NCI-H1436 (cell line): ENCODE measurements at regions not wholly inside any gene's neighbourhood (a gene's known extent, or its start where the extent isn't known, plus 50 kb on each side); places are given as distances from the start of the nearest gene placed in this dataset.
"Not testable (repeated sequence)": the region's sequence is repeated elsewhere in the genome, so short reads cannot be mapped to it uniquely, and the experiment has no call there.

Experiments
- DNase-seq: peaks from one replicate; lab custom pipeline; 2025; lab: John Stamatoyannopoulos, UW

GRCh38 chr5:98372351-98372750 is 401.1 kb upstream of the RGMB start:
- DNase-seq: no peak

GRCh38 chr5:98391921-98392625 is 381.4 kb upstream of the RGMB start:
- no peak for DNase-seq

DNA sequence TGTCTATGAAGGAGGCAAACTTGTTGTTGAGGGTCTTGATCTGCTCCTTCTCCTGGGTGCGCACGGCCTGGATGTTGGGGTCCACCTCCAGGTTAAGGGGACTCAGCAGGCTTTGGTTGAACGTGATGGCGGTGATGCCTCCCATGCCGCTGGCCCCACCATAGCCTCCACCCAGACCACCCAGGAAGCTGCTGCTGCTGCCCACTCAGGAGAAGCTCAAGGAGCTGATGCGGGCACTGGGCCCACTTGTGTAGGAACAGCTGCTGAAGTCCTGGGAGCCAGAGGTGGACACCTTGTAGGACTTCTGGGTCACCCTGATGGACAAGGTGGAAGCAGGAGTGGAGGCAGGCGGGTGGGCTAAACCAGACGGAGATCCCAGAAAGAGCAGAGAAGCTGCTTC is 380.3 kb upstream of the RGMB start:
- DNase-seq: not testable (repeated sequence)

DNA sequence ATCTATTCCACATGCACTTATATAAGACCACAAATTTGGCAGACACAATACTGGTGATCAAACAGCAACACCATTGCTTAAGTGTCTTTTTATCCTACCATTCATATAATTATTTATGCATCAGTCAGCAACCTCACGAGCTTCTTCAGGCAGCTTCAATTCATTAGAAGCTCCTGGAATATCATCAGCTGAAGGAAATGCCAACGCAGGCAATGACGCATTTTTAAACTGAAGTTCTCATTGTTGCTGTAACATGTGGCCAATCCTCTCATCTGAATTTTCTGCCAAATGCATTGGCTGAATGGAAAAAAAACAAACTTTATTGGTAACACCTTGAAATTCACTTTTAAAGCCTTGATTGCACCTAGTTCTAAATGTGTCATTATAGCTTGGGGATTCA is 376.4 kb upstream of the RGMB start:
- no peak for DNase-seq

GRCh38 chr5:98398465-98398864 is 375.0 kb upstream of the RGMB start:
- DNase-seq: no peak

DNA sequence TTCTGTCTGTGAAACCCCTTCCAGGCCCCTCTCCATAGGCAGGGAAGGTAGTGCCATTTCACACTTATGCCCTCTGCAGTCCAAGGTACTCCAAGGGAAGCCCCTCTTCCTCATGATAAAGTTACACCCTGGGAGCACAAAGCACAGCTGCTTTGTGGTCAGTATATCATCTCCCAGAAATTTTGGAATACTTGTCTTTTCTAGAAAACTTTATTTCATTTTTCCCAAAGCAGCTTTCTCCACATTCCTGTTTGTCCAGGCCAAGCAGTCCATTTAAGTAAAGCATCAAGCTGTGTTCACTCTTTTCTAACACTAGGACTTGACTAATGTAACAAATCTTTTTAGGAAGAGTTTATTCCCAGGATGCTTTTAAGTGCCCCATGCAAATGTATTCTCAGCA is 371.8 kb upstream of the RGMB start:
- DNase-seq: no peak

DNA sequence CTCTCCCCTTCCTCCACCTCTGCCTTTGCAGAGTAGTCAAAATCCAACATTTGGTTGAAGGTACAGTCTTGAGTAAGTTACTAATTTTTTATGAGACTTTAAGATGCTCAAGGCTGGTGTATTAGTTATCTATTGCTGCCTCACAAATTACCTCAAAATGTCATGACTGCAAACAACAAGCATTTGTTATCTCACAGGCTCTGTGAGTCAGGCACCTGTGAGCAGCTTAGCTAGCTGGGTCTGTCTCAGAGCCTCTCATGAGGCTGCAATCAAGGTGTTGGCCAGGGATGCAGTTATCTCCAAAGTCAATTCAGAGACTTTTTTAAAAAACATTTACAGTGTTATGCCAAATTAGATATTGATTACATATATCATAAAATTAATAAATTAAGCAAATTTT is 371.3 kb upstream of the RGMB start:
- DNase-seq: no peak

DNA sequence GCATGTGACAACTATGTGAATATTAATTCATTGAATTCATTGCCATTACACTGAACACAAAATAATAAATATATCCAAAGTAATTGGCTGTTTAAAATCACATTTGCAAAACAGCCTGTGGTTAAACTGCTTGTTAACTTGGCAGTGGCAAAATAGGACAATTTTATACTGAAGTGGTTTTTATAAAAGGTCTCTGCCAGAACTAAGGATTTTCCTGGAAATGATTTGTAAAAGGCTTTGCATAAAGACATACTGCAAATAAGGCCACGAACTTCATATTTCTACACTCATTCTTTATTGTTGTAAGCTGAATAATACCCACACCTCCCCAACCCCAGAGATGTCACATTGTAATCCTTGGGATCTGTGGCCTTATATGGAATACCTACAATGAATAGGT is 370.3 kb upstream of the RGMB start:
- no peak for DNase-seq

- DNase-seq: no peak
These were observed 358.5 kb upstream of the RGMB start for GRCh38 chr5:98414938-98415337.

GRCh38 chr5:98415663-98416062 is 357.8 kb upstream of the RGMB start:
- no peak for DNase-seq

DNA sequence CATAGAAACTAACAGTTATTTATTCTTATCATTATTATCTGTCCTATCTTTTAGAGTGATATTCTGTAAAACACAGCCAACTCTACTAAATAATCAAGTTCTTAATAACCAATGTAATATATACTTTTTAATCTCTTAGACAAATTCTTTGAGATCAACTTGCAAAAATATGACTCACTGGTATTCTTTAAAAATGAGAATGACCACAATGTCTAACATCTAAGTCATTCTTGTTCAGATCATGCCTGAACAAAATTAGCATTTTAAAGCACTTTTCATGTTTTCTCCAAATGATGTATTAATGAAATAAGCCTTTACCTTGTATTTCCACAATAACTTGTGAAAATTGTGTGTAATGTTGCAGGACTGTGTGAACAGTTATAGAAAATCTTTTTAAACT is 356.9 kb upstream of the RGMB start:
- DNase-seq: no peak

DNA sequence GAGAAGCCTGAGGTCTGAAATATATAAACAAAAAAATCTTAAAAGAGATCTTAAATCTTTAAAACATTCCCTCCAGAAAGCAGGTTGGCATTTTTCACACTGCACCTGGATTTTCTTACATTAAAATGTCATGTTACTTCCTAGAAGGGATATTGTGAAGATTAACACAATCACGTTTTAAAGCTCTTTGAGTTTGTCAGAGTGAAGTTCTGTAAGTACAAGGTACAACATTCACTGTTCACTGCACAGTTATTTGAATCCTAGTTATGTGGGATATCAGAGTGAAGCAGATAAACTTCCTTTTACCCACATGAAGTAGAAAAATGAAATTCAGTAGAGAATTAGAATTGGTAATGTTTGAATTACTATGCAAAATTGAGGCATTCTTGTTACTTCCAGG is 353.6 kb upstream of the RGMB start:
- no peak for DNase-seq

DNA sequence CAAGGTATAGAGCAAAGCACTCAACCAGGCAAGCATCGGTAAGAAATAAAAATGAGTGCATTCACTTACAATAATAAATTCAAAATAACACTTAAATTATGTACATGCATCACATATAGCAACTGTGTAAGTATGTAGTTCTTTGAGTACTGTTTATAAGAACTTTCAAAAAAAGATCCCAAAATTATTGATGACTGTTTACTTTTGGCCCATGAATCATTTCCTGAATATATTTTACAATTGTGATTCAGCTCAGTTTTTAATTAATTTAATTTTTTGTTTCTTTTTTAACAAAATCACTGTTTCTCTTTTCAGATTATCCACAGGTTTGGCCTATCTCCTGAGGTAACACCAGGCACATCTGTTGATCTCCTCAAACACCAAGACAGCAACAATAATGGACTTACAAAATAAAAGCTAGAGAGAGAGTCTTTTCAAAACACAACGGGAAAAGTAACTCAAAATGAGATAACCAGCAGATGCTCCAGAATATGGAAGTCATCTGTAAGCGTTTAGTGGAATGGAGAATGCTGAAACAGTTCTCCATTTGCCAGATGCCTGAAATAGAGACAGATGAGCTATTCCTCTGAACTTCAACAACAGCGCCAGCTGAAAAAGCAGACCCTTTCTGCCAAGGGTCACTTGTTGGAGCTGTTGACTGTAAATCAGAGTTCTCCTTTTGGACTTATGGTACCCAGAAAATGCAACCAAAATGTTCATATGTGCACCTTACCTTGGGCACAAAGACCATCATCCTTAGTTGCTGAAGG is 348.6 kb upstream of the RGMB start:
- DNase-seq: no peak

DNA sequence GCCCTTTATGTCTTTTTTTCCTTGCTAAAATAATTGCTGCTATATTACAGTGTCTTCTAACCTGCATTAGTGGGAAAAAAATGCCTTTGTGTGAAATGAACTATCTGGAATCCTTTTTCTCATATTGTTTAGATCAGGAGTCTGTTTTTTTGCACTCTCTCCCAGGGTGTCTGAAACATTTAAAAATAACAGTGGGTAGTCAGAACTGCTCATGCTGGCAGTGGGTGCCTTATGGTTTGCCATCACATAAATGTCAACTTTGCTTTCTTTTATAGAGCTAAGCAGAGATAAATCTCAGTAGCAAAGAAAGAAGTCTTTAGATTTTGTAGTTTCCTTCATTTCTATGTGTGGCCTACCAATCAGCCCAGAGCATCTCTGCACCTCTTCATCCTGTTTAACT is 347.8 kb upstream of the RGMB start:
- no peak for DNase-seq

GRCh38 chr5:98428806-98429205 is 344.7 kb upstream of the RGMB start:
- DNase-seq: no peak

DNA sequence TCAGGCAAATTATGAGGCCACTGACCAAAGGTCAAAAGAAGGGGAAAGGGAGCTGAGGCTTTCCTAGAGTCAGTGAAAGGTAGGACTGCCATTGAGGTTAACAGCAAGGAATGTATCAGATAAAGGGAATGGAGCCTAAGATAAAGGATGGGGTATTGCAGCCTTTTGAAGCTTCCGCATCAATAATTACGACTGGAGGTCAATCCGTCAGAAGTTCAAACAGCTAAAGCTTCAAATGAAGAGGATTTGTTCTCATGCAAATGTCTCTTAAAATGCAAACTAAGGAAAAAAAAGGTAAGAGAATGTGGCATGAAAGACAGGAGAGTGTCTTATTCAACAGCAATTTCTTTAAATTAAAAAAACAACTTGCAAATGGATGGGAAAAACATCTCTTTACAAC is 341.1 kb upstream of the RGMB start:
- DNase-seq: no peak

DNA sequence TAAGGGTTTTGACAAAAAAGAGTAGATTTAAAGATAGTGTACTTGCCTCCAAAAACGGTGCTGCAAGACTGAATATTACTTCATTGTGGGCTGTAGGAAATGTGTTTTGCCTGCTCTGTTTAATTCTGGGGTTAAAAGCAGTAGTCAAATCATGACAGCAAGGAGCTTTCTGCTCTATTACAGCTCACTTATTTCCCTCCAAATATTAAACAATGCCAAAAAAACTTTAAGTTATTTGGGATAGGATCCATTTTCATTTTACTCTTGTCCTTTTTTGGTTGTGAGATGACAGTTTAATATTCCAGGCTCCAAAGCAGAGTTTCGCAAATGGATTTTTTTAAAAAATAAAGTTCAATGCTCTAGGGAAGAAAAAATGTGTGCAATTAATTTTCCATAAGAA is 340.4 kb upstream of the RGMB start:
- no peak for DNase-seq

GRCh38 chr5:98433673-98434072 is 339.8 kb upstream of the RGMB start:
- no peak for DNase-seq

DNA sequence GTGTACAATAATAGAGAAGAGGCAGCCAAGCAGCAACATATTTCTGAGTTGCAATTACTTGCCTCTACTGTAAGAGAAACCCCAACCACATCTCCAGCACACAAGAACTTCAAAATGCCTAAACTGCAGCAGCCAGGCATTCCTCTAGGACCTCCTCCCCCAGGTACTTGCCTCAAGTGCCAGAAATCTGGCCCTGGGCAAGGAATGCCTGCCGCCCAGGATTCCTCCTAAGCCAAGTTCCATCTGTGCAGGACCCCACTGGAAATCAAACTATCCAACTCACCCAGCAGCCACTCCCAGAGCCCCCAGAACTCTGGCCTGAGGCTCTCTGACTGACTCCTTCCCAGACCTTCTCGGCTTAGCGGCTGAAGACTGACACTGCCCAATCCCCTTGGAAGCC is 336.8 kb upstream of the RGMB start:
- no peak for DNase-seq

GRCh38 chr5:98442448-98442847 is 331.0 kb upstream of the RGMB start:
- DNase-seq: no peak

DNA sequence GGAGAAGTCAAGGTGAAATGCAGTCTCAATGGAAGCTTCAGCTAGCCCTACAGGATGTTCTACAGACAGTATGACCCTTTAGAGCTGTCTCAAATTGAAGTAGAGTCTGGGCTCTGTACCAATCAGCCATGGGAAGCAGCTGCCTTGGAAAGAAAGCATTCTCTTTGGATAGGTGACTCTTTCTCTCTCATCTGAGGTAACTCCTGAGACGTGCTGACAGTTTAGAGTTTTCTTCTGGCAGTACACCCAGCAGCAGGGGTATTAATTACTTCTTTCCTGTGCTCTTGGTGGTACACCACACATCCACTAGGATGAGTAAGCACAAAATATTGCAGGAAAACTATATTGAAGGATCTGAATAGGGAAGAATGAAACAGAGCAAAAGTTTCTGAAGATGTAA is 329.6 kb upstream of the RGMB start:
- DNase-seq: no peak

- DNase-seq: no peak
These were observed 320.2 kb upstream of the RGMB start for GRCh38 chr5:98453296-98453695.

DNA sequence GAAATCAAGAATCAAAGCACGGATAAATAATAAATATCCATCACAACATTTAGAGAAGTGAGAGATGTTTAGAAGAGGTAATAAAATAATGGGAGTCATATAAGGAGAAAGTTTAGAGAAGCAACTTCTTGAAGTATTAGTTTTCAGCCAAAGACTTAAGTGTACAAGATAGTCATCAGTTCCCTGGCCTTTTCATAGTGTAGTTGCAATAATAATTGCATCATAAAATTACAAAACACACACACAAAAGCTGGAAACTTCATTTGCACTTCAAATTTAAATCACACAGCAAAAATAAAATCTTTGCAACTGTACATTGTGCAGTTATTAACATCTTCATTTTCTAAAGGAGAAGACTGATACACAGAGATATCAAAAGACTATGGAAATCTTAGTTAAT is 319.1 kb upstream of the RGMB start:
- DNase-seq: no peak

DNA sequence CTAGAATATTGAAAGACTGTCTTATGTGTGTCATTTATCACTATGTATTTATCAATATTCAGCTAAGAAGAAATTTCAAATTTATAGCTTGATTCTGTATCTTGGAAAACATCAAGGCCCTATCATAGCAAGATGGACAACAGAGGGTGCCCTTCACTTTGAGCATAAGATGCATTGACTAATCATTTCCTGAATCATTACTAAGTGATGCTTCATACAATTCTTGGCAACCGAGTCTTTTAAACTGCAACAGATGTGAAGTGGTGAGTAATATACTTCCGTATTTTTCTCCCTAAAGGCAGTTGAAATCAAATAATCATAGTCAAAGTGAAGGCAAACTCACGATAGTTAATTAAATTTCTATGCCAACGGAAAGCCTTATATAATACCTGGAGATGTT is 318.6 kb upstream of the RGMB start:
- DNase-seq: no peak
